ENCODE measurements at regions not wholly inside any gene's neighbourhood (a gene's known extent, or its start where the extent isn't known, plus 50 kb on each side); places are given as distances from the start of the nearest gene placed in this dataset.
A peak's percentile ranks its signal among the peaks of the same experiment; 100 is the strongest.

DNA sequence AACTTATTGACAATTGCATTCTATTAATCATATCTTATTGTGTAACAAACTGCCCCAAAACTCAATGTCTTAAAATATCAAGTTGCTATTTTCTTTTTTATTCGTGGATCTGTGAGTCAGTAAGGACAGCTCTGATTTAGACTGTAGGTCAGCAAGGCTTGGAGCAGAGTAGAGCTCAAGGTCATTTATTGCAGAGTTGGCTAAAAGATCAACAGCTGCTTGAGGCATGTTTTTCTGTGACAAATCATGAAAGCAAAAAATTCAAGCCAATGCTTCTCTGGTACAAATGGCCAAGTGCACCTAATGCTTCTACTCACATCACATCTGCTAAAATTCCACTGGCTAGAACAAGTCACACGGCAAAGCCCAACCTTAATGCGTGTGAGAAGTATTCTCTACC, 497.7 kb upstream of the LRATD1 start:
- ChIA-PET CTCF (no interaction called here), POLR2A (no interaction called here)
- DNase-seq (ENCODE audit: low spot score) (no peak), ATAC-seq (no peak)
- Mint-ChIP-seq H3K4me1 (peaks cover 8% of the 10 kb centered on the region), H3K36me3 (0 out of 2 replicates have a peak, but pooled peaks cover 5% of the 10 kb centered on the region), H3K9me3 (peaks cover 12% of the 10 kb centered on the region), H3K4me3 (no peak overlapping the region), H3K27me3 (ENCODE audit: low read depth) (no peaks in the 10 kb centered on the region), H3K27ac (no peak overlapping the region)
- TF ChIP-seq FOXP1 (CRISPR knock-in tag; IDR thresholded peaks at IDR 0.05; ENCODE audit: borderline replicate concordance) = no peak
- TF ChIP-seq, protein P1, sequence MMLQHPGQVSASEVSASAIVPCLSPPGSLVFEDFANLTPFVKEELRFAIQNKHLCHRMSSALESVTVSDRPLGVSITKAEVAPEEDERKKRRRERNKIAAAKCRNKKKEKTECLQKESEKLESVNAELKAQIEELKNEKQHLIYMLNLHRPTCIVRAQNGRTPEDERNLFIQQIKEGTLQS (CRISPR knock-in tag; conservative IDR thresholded peaks at IDR 0.05) = no peak
- no peak for TF ChIP-seq MXD4 (CRISPR knock-in tag; IDR thresholded peaks at IDR 0.05; ENCODE audit: borderline replicate concordance)
- TF ChIP-seq, protein P2, sequence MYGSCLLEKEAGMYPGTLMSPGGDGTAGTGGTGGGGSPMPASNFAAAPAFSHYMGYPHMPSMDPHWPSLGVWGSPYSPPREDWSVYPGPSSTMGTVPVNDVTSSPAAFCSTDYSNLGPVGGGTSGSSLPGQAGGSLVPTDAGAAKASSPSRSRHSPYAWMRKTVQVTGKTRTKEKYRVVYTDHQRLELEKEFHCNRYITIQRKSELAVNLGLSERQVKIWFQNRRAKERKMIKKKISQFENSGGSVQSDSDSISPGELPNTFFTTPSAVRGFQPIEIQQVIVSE (CRISPR knock-in tag; IDR thresholded peaks at IDR 0.05; ENCODE audit: borderline replicate concordance) = no peak
- TF ChIP-seq, protein P3, sequence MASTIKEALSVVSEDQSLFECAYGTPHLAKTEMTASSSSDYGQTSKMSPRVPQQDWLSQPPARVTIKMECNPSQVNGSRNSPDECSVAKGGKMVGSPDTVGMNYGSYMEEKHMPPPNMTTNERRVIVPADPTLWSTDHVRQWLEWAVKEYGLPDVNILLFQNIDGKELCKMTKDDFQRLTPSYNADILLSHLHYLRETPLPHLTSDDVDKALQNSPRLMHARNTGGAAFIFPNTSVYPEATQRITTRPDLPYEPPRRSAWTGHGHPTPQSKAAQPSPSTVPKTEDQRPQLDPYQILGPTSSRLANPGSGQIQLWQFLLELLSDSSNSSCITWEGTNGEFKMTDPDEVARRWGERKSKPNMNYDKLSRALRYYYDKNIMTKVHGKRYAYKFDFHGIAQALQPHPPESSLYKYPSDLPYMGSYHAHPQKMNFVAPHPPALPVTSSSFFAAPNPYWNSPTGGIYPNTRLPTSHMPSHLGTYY (CRISPR knock-in tag; IDR thresholded peaks at IDR 0.05) = no peak
- no peak for TF ChIP-seq SMAD3 (CRISPR knock-in tag; IDR thresholded peaks at IDR 0.05; ENCODE audit: borderline replicate concordance)

DNA sequence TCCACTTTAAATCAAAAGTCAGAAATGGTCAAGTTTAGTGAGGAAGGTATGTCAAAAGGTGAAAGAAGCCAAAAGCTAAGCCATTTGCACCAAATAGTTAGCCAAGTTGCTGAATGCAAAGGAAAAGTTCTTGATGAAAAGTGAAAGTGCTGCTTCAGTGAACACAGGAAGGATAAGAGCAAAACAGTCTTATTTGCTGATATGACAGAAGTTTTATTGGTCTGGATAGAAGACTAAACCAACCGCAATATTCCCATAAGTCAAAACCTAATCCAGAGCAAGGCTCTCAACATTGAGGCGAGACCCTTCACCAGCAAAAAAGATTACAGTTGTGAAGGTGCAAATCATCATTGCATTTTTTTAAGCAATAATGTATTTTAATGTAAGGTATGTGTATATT, 496.5 kb upstream of the LRATD1 start:
- no peak overlapping the region for H3K4me3 Mint-ChIP-seq
- H3K4me1 Mint-ChIP-seq = peaks cover 19% of the 10 kb centered on the region
- DNase-seq (ENCODE audit: low spot score) (no peak), ATAC-seq (no peak)
- POLR2A ChIA-PET = no interaction called here
- TF ChIP-seq ZBTB21 (CRISPR knock-in tag; IDR thresholded peaks at IDR 0.05; ENCODE audit: borderline replicate concordance) (no peak), ZNF423 (CRISPR knock-in tag; IDR thresholded peaks at IDR 0.05) (no peak)
- H3K27ac Mint-ChIP-seq = no peak overlapping the region
- CTCF ChIA-PET = no interaction called here
- H3K36me3 Mint-ChIP-seq = 0 out of 2 replicates have a peak, but pooled peaks cover 5% of the 10 kb centered on the region
- peaks cover 12% of the 10 kb centered on the region for H3K9me3 Mint-ChIP-seq
- no peaks in the 10 kb centered on the region for H3K27me3 Mint-ChIP-seq (ENCODE audit: low read depth)

DNA sequence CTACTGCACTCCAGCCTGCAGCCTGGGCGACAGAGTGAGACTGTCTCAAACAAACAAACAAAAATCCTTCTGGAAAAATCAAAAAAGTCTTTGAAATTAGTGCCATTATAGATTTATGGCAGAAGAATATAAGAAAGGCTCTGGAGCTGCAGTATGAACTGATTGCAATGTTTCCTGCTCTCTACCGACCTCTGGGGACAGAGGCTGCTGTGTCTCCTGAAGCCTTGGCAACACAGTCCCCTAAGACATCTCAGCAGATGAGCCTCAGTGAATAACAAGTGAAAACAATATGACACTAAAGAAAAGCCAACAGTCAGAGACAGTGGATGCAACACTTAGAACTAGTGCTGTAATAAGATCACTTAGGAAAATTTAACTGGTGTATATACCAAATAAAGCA, 494.9 kb upstream of the LRATD1 start:
- DNase-seq (ENCODE audit: low spot score) (peak; percentile 28), ATAC-seq (peak; percentile 97)
- H3K27ac Mint-ChIP-seq = no peak overlapping the region
- no peaks in the 10 kb centered on the region for H3K27me3 Mint-ChIP-seq (ENCODE audit: low read depth)
- H3K4me1 Mint-ChIP-seq = peaks cover 19% of the 10 kb centered on the region
- 0 out of 2 replicates have a peak, but pooled peaks cover 5% of the 10 kb centered on the region for H3K36me3 Mint-ChIP-seq
- peak overlapping the region; percentile 46 for H3K4me3 Mint-ChIP-seq
- ChIA-PET CTCF (no interaction called here), POLR2A (no interaction called here)
- H3K9me3 Mint-ChIP-seq = peaks cover 10% of the 10 kb centered on the region
- TF ChIP-seq, protein P4, sequence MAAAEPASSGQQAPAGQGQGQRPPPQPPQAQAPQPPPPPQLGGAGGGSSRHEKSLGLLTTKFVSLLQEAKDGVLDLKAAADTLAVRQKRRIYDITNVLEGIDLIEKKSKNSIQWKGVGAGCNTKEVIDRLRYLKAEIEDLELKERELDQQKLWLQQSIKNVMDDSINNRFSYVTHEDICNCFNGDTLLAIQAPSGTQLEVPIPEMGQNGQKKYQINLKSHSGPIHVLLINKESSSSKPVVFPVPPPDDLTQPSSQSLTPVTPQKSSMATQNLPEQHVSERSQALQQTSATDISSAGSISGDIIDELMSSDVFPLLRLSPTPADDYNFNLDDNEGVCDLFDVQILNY (CRISPR knock-in tag; IDR thresholded peaks at IDR 0.05) = no peak
- TF ChIP-seq GRHL2 (CRISPR knock-in tag; IDR thresholded peaks at IDR 0.05; ENCODE audit: insufficient replicate concordance, severe bottlenecking) (no peak), ZNF317 (CRISPR knock-in tag; IDR thresholded peaks at IDR 0.05; ENCODE audit: borderline replicate concordance, low read depth) (no peak), NFE2L1 (CRISPR knock-in tag; IDR thresholded peaks at IDR 0.05) (no peak), JAZF1 (CRISPR knock-in tag; IDR thresholded peaks at IDR 0.05) (no peak), RORB (CRISPR knock-in tag; IDR thresholded peaks at IDR 0.05) (no peak), FOXJ3 (CRISPR knock-in tag; IDR thresholded peaks at IDR 0.05; ENCODE audit: borderline replicate concordance) (no peak), ZNF232 (CRISPR knock-in tag; IDR thresholded peaks at IDR 0.05) (no peak), KAT7 (CRISPR knock-in tag; IDR thresholded peaks at IDR 0.05; ENCODE audit: borderline replicate concordance) (no peak), MYBL2 (CRISPR knock-in tag; IDR thresholded peaks at IDR 0.05) (no peak)
- TF ChIP-seq, protein P5, sequence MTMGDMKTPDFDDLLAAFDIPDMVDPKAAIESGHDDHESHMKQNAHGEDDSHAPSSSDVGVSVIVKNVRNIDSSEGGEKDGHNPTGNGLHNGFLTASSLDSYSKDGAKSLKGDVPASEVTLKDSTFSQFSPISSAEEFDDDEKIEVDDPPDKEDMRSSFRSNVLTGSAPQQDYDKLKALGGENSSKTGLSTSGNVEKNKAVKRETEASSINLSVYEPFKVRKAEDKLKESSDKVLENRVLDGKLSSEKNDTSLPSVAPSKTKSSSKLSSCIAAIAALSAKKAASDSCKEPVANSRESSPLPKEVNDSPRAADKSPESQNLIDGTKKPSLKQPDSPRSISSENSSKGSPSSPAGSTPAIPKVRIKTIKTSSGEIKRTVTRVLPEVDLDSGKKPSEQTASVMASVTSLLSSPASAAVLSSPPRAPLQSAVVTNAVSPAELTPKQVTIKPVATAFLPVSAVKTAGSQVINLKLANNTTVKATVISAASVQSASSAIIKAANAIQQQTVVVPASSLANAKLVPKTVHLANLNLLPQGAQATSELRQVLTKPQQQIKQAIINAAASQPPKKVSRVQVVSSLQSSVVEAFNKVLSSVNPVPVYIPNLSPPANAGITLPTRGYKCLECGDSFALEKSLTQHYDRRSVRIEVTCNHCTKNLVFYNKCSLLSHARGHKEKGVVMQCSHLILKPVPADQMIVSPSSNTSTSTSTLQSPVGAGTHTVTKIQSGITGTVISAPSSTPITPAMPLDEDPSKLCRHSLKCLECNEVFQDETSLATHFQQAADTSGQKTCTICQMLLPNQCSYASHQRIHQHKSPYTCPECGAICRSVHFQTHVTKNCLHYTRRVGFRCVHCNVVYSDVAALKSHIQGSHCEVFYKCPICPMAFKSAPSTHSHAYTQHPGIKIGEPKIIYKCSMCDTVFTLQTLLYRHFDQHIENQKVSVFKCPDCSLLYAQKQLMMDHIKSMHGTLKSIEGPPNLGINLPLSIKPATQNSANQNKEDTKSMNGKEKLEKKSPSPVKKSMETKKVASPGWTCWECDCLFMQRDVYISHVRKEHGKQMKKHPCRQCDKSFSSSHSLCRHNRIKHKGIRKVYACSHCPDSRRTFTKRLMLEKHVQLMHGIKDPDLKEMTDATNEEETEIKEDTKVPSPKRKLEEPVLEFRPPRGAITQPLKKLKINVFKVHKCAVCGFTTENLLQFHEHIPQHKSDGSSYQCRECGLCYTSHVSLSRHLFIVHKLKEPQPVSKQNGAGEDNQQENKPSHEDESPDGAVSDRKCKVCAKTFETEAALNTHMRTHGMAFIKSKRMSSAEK (CRISPR knock-in tag; IDR thresholded peaks at IDR 0.05; ENCODE audit: borderline replicate concordance) = no peak
- TF ChIP-seq, protein P1 (CRISPR knock-in tag; conservative IDR thresholded peaks at IDR 0.05) = no peak
- TF ChIP-seq, protein P6, sequence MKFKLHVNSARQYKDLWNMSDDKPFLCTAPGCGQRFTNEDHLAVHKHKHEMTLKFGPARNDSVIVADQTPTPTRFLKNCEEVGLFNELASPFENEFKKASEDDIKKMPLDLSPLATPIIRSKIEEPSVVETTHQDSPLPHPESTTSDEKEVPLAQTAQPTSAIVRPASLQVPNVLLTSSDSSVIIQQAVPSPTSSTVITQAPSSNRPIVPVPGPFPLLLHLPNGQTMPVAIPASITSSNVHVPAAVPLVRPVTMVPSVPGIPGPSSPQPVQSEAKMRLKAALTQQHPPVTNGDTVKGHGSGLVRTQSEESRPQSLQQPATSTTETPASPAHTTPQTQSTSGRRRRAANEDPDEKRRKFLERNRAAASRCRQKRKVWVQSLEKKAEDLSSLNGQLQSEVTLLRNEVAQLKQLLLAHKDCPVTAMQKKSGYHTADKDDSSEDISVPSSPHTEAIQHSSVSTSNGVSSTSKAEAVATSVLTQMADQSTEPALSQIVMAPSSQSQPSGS (CRISPR knock-in tag; IDR thresholded peaks at IDR 0.05; ENCODE audit: borderline replicate concordance, low read depth) = no peak

Measured in WTC11 (cell line).